Epithelial cell of proximal tubule (primary cell): ENCODE measurements at regions not wholly inside any gene's neighbourhood (a gene's known extent, or its start where the extent isn't known, plus 50 kb on each side); places are given as distances from the start of the nearest gene placed in this dataset.

Experiments
- DNase-seq: peaks from one replicate; pipeline ENCODE4 v3.0.0-alpha.2; 2011; ENCODE audit warnings: low read depth
- H3K4me3 ChIP-seq: 2 replicates; pipeline ENCODE4 v1.5.1; 2011; ENCODE audit warnings: low read depth, mild to moderate bottlenecking, low read length
- TF ChIP-seq, protein P1 (sequence below): conservative IDR thresholded peaks from 2 replicates; pipeline ENCODE4 v1.5.1; 2012; ENCODE audit warnings: low read depth, mild to moderate bottlenecking, low read length

DNA sequence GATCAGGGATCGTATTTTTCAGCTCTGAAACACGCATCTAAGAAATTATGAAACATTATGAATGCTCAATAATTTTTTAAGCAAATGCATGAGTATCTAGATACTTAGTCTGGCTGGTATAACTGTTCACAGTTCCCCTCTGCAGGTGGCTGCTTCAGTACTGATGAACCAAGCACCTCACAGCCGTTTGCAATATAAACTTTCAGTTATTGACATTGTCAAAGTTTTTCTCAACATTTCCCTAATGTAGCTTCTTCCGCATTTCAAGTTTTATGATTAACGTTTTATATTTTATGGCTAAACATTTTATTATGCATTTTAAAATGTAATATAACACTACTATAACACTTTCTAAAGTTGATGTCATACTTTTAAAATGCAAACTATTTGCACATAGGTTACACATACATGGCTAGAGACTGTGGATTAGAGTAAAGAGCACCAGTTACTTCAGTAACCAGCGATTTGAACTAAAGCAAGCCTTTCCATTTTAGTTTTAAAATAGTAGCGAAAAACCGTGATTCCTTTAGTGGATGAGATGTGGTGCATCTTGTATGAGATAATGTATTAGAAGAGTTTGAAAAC, 495.4 kb downstream of the XIRP2 start:
- DNase-seq = no peak
- H3K4me3 ChIP-seq = no peak overlapping the region
- TF ChIP-seq, protein P1, sequence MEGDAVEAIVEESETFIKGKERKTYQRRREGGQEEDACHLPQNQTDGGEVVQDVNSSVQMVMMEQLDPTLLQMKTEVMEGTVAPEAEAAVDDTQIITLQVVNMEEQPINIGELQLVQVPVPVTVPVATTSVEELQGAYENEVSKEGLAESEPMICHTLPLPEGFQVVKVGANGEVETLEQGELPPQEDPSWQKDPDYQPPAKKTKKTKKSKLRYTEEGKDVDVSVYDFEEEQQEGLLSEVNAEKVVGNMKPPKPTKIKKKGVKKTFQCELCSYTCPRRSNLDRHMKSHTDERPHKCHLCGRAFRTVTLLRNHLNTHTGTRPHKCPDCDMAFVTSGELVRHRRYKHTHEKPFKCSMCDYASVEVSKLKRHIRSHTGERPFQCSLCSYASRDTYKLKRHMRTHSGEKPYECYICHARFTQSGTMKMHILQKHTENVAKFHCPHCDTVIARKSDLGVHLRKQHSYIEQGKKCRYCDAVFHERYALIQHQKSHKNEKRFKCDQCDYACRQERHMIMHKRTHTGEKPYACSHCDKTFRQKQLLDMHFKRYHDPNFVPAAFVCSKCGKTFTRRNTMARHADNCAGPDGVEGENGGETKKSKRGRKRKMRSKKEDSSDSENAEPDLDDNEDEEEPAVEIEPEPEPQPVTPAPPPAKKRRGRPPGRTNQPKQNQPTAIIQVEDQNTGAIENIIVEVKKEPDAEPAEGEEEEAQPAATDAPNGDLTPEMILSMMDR = no peak

DNA sequence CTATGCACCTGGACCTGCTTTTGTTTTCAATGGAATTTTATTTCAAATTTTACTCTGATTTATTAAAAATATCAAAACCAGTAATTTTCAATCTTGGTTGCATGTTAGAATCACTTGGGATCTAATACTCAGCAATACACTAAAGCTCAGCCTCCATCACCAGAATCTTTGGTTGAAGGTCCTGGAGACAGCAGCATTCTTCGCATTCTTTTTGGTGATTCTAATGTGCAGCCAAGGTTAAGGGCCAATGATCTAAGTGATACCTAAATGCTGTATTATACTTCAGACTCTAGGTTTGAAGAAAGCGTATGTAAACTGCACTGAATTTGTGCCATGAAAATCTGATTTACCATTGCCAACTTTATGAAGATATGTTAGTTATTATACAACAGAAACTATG, 493.1 kb downstream of the XIRP2 start:
- TF ChIP-seq, protein P1 = no peak
- no peak for DNase-seq
- H3K4me3 ChIP-seq = no peak overlapping the region

DNA sequence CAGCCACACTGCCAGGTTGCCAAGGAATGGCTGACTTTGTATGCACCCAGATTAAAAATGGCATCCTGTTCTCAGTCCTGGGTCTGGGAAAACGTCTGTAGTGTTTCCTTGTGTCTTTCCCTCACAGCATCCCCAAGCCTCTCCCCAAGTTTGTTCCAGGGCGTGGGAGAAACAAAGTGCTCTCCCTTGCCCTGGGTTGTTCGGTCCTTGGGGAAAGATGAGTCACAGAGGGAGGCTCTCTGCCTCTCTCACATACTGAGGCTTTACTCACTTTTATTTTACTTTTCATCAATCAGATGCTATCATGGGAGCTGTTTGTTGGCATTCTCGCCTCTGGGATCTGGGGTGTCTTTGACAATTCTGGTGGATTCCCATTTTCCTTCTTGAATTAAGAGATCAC, 492.3 kb downstream of the XIRP2 start:
- H3K4me3 ChIP-seq = no peak overlapping the region
- TF ChIP-seq, protein P1 = no peak
- DNase-seq = no peak

DNA sequence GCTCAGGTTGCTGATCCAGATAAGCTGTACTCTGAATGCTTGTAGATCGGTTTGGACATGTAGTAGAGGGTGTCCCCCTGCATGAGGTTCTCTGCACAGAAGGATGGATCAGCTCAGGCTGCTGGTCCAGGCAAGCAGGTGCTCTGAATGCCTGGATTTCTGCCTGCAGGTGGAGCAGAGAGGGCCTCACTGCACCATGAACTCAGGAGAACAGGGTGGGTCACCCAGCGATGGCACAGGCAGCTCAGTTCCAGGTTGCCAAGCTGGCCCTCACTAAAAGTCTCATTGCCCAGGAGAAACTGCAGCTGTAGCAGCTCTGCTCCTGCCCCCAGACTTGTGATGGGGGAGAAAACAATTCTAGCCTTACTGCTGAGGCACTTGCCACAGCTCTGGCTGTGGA, 491.8 kb downstream of the XIRP2 start:
- TF ChIP-seq, protein P1 = no peak
- no peak overlapping the region for H3K4me3 ChIP-seq
- no peak for DNase-seq

DNA sequence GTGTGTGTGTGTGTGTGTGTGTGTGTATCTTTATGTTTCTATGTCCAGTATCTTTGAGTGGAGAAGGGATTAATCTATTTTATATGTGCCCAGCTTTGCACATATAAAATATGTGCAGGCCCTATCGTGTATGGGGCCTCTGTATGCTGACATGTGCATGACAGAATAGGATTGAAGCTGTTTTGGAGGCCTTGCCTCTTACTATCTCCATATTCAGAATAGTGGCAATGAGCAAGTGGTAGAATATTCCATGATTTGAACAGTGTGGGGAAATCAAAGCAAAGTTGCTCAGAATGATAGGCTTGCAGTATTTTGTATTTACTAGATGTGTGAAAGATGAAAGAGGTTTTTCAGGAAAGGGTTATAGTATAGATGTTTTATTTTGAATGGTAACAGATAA, 480.8 kb downstream of the XIRP2 start:
- no peak for DNase-seq
- TF ChIP-seq, protein P1 = no peak
- H3K4me3 ChIP-seq = no peak overlapping the region

DNA sequence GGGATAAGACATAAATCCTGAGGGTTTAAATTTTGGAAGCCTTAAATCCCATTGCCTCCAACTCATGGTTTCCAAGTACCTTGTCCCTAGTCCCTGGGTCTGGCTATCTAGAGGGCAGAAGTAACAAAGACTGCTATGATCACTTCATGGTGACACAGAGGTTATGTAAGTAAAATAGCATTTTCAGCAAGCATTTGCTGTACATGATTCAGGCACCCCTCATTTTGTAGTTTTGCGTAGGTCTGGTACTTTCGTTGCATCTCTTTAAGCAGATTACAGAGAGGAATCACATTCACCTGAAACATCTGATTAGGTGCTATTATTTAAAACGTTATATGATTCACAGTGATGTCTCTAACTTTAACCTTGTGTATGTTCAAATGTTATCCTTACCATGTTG, 480.1 kb downstream of the XIRP2 start:
- DNase-seq = no peak
- H3K4me3 ChIP-seq = no peak overlapping the region
- TF ChIP-seq, protein P1 = no peak

DNA sequence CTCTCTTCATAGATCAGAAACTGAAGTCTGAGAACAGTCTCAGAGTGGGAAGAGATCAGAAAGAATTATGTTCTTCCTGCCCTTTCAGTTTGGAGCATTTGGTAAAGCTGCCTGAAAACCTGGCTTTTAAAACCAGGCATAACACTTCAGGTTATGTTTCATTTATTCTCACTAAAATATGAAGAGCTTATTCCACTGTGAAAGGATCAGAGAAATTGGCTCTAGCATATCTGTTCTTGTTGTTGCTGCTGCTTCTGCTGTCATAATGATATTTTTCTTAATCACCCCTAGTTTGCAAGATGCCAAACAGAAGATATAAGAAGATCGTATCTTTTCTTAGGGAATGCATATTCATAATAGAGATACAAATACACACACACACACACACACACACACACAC, 476.9 kb downstream of the XIRP2 start:
- no peak for DNase-seq
- TF ChIP-seq, protein P1 = no peak
- no peak overlapping the region for H3K4me3 ChIP-seq
